Left kidney (tissue), 1 donor: ENCODE measurements at regions not wholly inside any gene's neighbourhood (a gene's known extent, or its start where the extent isn't known, plus 50 kb on each side); places are given as distances from the start of the nearest gene placed in this dataset.
A peak's percentile ranks its signal among the peaks of the same experiment; 100 is the strongest.
"Not testable (repeated sequence)": the region's sequence is repeated elsewhere in the genome, so short reads cannot be mapped to it uniquely, and the experiment has no call there.

ENCODE experiments used
- DNase-seq: peaks from one replicate; pipeline ENCODE4 v3.0.0-alpha.2; 2013

GRCh38 chrX:85808217-85808616 is 239.1 kb downstream of the CHM start:
- DNase-seq, result no peak

GRCh38 chrX:85772391-85772790 is 275.0 kb downstream of the CHM start:
- DNase-seq, result not testable (repeated sequence)

- DNase-seq, result no peak
Measured at GRCh38 chrX:85765651-85766050, 281.7 kb downstream of the CHM start.

- not testable (repeated sequence) for DNase-seq
Measured at GRCh38 chrX:85723025-85723424, 324.3 kb downstream of the CHM start.

- DNase-seq, result not testable (repeated sequence)
Measured at GRCh38 chrX:85703233-85703632, 323.8 kb upstream of the POF1B start.

- no peak for DNase-seq
Measured at GRCh38 chrX:85698921-85699320, 319.5 kb upstream of the POF1B start.

GRCh38 chrX:85685843-85686242 is 306.4 kb upstream of the POF1B start:
- DNase-seq, result no peak

- DNase-seq, result no peak
Measured at GRCh38 chrX:85666471-85666870, 287.0 kb upstream of the POF1B start.

GRCh38 chrX:85663970-85664369 is 284.5 kb upstream of the POF1B start:
- DNase-seq, result not testable (repeated sequence)

- no peak for DNase-seq
Measured at GRCh38 chrX:85630901-85631300, 251.4 kb upstream of the POF1B start.

GRCh38 chrX:85627363-85627762 is 247.9 kb upstream of the POF1B start:
- no peak for DNase-seq

GRCh38 chrX:85622635-85623034 is 243.2 kb upstream of the POF1B start:
- no peak for DNase-seq

- no peak for DNase-seq
Measured at GRCh38 chrX:85620466-85620865, 241.0 kb upstream of the POF1B start.

GRCh38 chrX:85619962-85620361 is 240.5 kb upstream of the POF1B start:
- no peak for DNase-seq

- peak; percentile 0 for DNase-seq
Measured at GRCh38 chrX:85611926-85612325, 232.5 kb upstream of the POF1B start.

GRCh38 chrX:85592980-85593379 is 213.5 kb upstream of the POF1B start:
- no peak for DNase-seq

GRCh38 chrX:85591536-85591935 is 212.1 kb upstream of the POF1B start:
- DNase-seq, result no peak

- no peak for DNase-seq
Measured at GRCh38 chrX:85590638-85591037, 211.2 kb upstream of the POF1B start.

- no peak for DNase-seq
Measured at GRCh38 chrX:85573801-85574200, 194.3 kb upstream of the POF1B start.

- DNase-seq, result no peak
Measured at GRCh38 chrX:85570496-85570895, 191.0 kb upstream of the POF1B start.

- DNase-seq, result no peak
Measured at GRCh38 chrX:85569686-85570085, 190.2 kb upstream of the POF1B start.

- no peak for DNase-seq
Measured at GRCh38 chrX:85569096-85569495, 189.6 kb upstream of the POF1B start.

- DNase-seq, result no peak
Measured at GRCh38 chrX:85561231-85561630, 181.8 kb upstream of the POF1B start.

GRCh38 chrX:85544609-85545008 is 165.1 kb upstream of the POF1B start:
- DNase-seq, result no peak

- DNase-seq, result no peak
Measured at GRCh38 chrX:85543866-85544265, 164.4 kb upstream of the POF1B start.
